ENCODE measurements at regions not wholly inside any gene's neighbourhood (a gene's known extent, or its start where the extent isn't known, plus 50 kb on each side); places are given as distances from the start of the nearest gene placed in this dataset.

- no peaks in the 10 kb centered on the region for H3K36me3 ChIP-seq
- H3K9me3 ChIP-seq (ENCODE audit: low read depth) = no peaks in the 10 kb centered on the region
- no peak overlapping the region for H3K27ac ChIP-seq
- no peak overlapping the region for H3K4me3 ChIP-seq
- no peaks in the 10 kb centered on the region for H3K4me1 ChIP-seq (ENCODE audit: low read depth)
- H3K27me3 ChIP-seq = no peaks in the 10 kb centered on the region
- no peak for DNase-seq (ENCODE audit: low read depth in 1 of 2, low spot score in 1 of 2)
- TF ChIP-seq CTCF (IDR thresholded peaks at IDR 0.05; ENCODE audit: low read depth, low read length) = no peak
These were observed 57.3 kb upstream of the SLC35B3 start for GRCh38 chr6:8492536-8493133.
